HEK293T (cell line): ENCODE measurements at regions not wholly inside any gene's neighbourhood (a gene's known extent, or its start where the extent isn't known, plus 50 kb on each side); places are given as distances from the start of the nearest gene placed in this dataset.

Source experiments
- BHLHE40 ChIP-seq: fragments of 450-650 bp; IDR thresholded peaks from 2 replicates; pipeline ENCODE4 v1.6.1; 2016; ENCODE audit warnings: mild to moderate bottlenecking, moderate library complexity, borderline replicate concordance
- CTBP1 ChIP-seq: fragments of 450-650 bp; IDR thresholded peaks from 2 replicates; pipeline ENCODE4 v1.6.1; 2016; ENCODE audit warnings: borderline replicate concordance
- ELF4 ChIP-seq: fragments of 450-650 bp; IDR thresholded peaks from 2 replicates; pipeline ENCODE4 v1.6.1; 2017; ENCODE audit warnings: antibody characterized with exemption
- FOXA1 ChIP-seq: fragments of 450-650 bp; IDR thresholded peaks from 2 replicates; pipeline ENCODE4 v1.6.1; 2016; ENCODE audit warnings: mild to moderate bottlenecking
- FOXK2 ChIP-seq: fragments of 450-650 bp; IDR thresholded peaks from 2 replicates; pipeline ENCODE4 v1.6.1; 2016; ENCODE audit warnings: mild to moderate bottlenecking
- NFRKB ChIP-seq: fragments of 450-650 bp; IDR thresholded peaks from 2 replicates; pipeline ENCODE4 v1.6.1; 2016; ENCODE audit warnings: mild to moderate bottlenecking, moderate library complexity
- PKNOX1 ChIP-seq: fragments of 450-650 bp; IDR thresholded peaks from 2 replicates; pipeline ENCODE4 v1.6.1; 2016
- SP1 ChIP-seq: fragments of 450-650 bp; IDR thresholded peaks from 2 replicates; pipeline ENCODE4 v1.6.1; 2017
- SUZ12 ChIP-seq: fragments of 450-650 bp; IDR thresholded peaks from 2 replicates; pipeline ENCODE4 v1.6.1; 2016; ENCODE audit warnings: mild to moderate bottlenecking
- ZNF384 ChIP-seq: fragments of 450-650 bp; IDR thresholded peaks from 2 replicates; pipeline ENCODE4 v1.6.1; 2016

GRCh38 chr3:127042634-127043033, 59.7 kb downstream of the PLXNA1 start:
- TF ChIP-seq NFRKB (no peak), CTBP1 (no peak), SUZ12 (no peak), ELF4 (no peak), ZNF384 (no peak), FOXA1 (no peak), SP1 (no peak), BHLHE40 (no peak), FOXK2 (no peak), PKNOX1 (no peak)
